HG02610 (cell line): ENCODE measurements at regions not wholly inside any gene's neighbourhood (a gene's known extent, or its start where the extent isn't known, plus 50 kb on each side); places are given as distances from the start of the nearest gene placed in this dataset.
"Not testable (repeated sequence)": the region's sequence is repeated elsewhere in the genome, so short reads cannot be mapped to it uniquely, and the experiment has no call there.

ENCODE experiments used
- ATAC-seq: cut with Tn5 transposase; IDR thresholded peaks from one replicate; pipeline ENCODE4 v1.9.1; 2021; ENCODE audit warnings: mild to moderate bottlenecking, moderate library complexity; ENCODE audit not compliant: unreplicated experiment

DNA sequence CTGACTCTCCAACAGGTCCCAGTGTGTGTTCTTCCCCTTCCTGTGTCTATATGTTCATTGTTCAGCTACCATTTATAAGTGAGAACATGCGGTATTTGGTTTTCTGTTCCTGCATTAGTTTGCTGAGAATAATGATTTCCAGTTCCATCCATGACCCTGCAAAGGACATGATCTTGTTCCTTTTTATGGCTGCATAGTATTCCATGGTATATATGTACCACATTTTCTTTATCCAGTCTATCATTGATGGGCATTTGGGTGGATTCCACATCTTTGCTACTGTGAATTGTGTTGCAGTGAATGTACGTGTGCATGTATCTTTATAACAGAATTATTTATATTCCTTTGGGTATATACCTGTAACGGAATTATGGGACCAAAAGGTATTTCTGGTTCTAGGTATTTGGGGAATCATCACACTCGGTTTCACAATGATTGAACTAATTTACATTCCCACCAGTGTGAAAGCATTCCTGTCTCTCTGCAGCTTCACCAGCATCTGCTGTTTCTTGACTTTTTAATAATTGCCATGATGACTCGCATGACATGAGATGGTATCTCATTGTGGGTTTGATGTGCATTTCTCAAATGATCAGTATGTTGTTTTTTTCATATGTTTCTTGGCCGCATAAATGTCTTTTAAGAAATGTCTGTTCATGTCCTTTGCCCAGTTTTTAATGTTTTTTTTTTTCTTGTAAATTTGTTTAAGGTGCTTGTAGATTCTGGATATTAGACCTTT is 60.2 kb downstream of the LSMEM1 start:
- ATAC-seq = no peak

GRCh38 chr7:112546723-112547513 is 66.1 kb downstream of the LSMEM1 start:
- ATAC-seq = no peak

GRCh38 chr7:112547916-112548315 is 67.1 kb downstream of the LSMEM1 start:
- no peak for ATAC-seq

GRCh38 chr7:112550468-112551060 is 69.8 kb downstream of the LSMEM1 start:
- peak; percentile 82 for ATAC-seq

DNA sequence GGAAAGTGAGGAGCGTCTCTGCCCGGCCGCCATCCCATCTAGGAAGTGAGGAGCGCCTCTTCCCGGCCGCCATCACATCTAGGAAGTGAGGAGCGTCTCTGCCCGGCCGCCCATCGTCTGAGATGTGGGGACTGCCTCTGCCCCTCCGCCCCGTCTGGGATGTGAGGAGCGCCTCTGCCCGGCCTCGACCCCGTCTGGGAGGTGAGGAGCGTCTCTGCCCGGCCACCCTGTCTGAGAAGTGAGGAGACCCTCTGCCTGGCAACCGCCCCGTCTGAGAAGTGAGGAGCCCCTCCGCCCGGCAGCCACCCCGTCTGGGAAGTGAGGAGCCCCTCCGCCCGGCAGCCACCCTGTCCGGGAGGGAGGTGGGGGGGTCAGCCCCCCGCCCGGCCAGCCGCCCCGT is 70.7 kb downstream of the LSMEM1 start:
- ATAC-seq = not testable (repeated sequence)

GRCh38 chr7:112554591-112554990 is 73.8 kb downstream of the LSMEM1 start:
- no peak for ATAC-seq

GRCh38 chr7:112556633-112557032 is 75.8 kb downstream of the LSMEM1 start:
- peak; percentile 98 for ATAC-seq

DNA sequence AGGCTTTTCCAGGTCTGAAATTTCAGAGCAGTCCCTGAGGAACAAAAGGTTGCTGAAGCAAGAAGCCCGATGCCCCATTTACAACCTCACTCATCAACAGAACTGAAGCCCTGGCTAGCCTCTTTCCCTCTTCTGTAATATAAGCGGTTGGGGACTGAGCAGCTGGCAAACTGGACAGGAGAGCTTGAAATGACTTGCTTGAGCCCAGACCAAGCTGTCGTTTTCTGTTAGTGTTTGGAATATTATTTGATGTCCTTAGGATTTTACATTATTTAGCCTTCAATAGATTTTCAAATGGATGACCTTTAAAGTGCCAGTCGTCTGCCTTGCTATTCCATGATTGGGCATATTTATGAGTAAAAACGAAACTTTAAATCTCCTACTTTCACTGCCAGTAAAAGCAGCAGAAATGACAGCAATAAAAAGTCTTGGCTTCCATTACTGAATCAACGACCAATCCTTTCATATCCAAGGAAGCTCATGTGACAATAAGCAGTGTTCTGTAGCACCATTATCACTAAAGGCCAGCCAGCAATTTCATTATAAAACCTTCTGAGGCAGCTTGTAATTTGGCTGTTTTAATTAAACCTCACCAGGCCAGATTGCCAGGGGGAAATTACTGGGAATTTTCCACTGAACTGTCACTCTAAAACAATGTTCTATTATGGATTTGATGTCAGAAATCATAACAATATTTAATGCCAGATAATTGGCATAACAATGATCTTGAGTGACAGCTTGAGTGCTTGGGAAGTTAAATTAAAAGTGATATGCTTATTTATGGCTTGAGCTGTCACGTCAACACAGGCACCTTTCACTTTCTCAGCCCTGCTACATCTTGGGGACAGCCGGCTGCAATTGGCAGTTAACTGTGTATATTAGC is 85.9 kb downstream of the LSMEM1 start:
- ATAC-seq = no peak

DNA sequence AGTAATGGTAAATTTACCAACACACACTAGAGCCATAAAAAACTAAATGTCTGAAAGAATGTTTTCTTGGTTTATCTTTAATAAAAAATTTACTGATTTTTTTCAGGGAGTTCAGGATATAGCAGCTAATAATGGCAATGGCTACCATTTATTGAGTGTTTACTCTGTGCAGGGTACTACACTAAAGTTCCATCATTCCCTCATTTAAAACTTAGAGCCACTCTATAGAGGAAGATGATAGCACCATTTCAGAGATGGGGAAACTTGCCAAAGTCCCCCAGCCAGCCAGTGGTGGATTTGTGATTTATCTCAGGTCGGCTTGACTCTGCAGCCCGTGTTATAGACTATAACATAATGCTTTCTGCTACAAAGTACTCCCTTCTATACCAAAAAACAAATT is 86.6 kb downstream of the LSMEM1 start:
- ATAC-seq = no peak

DNA sequence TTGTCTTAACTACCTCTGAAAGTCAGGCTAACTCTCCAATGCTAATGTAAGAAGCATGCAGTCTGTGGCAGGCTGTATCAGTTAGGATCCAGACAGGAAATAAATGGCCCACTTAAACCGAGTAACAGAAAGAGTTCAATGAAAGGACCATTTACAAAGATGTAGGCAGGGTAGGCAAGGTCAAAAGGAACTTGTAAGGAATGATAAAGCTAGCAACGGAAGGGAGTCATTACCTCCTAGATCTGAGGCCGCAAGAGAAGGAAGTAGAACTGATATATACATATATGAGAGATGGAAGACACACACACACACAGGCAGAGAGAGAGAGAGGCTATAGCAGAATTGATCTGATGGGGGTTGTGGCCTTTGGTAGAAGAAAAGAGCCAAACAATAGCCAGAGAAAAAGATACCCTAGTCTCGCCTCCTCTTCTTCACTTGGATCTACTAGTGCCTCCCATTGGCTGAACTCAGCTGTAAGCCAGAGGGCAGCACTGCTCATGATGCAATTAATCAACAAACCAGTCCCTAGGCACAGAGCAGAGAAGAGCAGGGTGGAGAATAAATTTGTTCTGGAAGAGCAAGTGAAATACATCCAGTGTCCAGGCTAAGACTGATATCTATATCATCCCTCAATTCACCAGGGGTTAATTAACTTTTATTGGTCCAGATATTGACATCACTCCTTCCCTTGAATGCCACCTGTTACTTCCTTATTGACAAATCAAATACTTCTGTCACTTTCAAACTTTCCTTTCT is 91.2 kb downstream of the LSMEM1 start:
- ATAC-seq = no peak

DNA sequence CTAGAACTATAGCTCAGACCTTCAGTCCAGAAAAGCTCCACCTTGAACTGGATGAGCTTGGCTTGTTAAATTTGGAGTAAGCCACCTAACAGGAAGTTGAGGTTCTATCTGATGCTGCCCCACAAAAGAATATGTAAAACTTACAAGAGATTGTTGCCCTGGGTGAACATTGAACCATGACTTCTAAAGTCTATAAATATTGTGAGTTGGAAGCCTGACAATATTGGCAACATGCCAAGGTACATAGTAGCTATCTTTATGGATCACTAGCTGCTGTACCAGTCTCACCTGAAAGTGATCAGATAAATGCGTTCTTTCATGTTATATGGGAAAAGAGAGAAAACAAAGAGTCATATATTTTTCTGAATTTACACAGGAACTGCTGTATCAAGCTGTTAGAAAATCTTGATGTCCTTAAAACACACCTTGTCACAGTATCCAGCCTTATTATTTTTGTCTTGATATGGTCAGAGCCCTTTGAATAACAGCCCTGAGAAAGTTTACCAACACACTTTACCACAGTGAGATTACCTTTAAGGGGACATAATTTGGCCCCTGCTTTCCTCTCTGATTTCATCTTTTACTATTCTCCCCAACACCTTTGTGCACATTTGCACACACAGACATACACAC is 92.0 kb downstream of the LSMEM1 start:
- ATAC-seq = no peak

GRCh38 chr7:112573302-112574039 is 92.7 kb downstream of the LSMEM1 start:
- ATAC-seq = no peak

GRCh38 chr7:112575864-112576263 is 95.1 kb downstream of the LSMEM1 start:
- ATAC-seq = no peak

DNA sequence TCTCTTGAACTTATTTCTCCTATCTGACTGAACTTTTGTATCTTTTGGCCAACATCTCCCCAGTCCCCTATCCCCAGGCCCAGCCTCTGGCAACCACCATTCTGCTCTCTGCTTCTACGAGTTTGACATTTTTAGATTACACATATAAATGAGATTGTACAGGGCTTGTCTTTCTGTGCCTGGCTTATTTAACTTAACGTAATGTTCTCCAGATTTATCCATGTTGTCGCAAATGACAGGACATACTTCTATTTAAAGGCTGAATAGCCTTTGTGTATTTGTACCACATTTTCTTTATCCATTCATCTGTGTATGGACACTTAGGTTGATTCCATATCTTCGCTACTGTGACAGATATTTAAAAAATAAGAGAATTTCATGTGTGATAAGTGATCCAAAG is 98.6 kb downstream of the LSMEM1 start:
- no peak for ATAC-seq

GRCh38 chr7:112580717-112581435 is 100.1 kb downstream of the LSMEM1 start:
- ATAC-seq = no peak

GRCh38 chr7:112581529-112581928 is 100.7 kb downstream of the LSMEM1 start:
- no peak for ATAC-seq

- ATAC-seq = no peak
These were observed 103.5 kb downstream of the LSMEM1 start for GRCh38 chr7:112584290-112584689.

- ATAC-seq = no peak
These were observed 106.7 kb downstream of the LSMEM1 start for GRCh38 chr7:112587504-112587903.
